ENCODE measurements at regions not wholly inside any gene's neighbourhood (a gene's known extent, or its start where the extent isn't known, plus 50 kb on each side); places are given as distances from the start of the nearest gene placed in this dataset.

DNA sequence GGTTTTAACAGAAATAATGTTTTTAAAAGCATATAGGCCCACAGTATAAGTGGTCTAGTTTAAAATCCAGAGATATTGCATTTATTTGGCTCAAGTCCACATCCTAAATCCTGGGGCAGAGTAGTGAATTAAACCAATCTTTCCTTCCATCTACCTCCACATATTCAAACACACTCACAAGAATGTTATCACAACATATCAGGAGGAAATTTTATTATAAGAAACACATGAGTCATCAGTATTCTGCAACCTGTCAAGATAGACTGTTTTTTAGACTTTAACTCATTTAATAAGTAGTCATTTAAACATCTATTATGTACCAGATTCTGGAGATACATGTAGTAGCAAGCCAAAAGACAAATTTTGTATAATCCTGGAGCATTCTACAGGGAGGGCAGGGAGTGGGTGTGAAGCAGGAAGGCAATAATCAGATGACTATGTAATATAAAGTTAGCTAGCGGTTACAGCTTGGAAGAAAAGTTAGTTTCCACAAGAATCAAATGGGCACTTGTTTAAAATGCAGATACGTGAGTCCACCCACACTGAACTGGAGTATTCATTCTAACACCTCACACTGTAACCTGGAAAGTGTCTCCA lies 187.3 kb upstream of the PIK3R1 start (continued):
- TF ChIP-seq YY1 (IDR thresholded peaks at IDR 0.05; ENCODE audit: extremely low read depth, insufficient replicate concordance, low read depth, low read length): no peak
- no peak for TF ChIP-seq EZH2 (IDR thresholded peaks at IDR 0.05)
- TF ChIP-seq, protein P1, sequence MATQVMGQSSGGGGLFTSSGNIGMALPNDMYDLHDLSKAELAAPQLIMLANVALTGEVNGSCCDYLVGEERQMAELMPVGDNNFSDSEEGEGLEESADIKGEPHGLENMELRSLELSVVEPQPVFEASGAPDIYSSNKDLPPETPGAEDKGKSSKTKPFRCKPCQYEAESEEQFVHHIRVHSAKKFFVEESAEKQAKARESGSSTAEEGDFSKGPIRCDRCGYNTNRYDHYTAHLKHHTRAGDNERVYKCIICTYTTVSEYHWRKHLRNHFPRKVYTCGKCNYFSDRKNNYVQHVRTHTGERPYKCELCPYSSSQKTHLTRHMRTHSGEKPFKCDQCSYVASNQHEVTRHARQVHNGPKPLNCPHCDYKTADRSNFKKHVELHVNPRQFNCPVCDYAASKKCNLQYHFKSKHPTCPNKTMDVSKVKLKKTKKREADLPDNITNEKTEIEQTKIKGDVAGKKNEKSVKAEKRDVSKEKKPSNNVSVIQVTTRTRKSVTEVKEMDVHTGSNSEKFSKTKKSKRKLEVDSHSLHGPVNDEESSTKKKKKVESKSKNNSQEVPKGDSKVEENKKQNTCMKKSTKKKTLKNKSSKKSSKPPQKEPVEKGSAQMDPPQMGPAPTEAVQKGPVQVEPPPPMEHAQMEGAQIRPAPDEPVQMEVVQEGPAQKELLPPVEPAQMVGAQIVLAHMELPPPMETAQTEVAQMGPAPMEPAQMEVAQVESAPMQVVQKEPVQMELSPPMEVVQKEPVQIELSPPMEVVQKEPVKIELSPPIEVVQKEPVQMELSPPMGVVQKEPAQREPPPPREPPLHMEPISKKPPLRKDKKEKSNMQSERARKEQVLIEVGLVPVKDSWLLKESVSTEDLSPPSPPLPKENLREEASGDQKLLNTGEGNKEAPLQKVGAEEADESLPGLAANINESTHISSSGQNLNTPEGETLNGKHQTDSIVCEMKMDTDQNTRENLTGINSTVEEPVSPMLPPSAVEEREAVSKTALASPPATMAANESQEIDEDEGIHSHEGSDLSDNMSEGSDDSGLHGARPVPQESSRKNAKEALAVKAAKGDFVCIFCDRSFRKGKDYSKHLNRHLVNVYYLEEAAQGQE (IDR thresholded peaks at IDR 0.05; ENCODE audit: low read depth): no peak
- no peak for TF ChIP-seq JUND (IDR thresholded peaks at IDR 0.05)
- TF ChIP-seq RAD21 (IDR thresholded peaks at IDR 0.05; ENCODE audit: low read depth): no peak
- TF ChIP-seq SIN3A (IDR thresholded peaks at IDR 0.05; ENCODE audit: low read depth): no peak
- no peak for TF ChIP-seq EGR1 (IDR thresholded peaks at IDR 0.05; ENCODE audit: low read depth)

DNA sequence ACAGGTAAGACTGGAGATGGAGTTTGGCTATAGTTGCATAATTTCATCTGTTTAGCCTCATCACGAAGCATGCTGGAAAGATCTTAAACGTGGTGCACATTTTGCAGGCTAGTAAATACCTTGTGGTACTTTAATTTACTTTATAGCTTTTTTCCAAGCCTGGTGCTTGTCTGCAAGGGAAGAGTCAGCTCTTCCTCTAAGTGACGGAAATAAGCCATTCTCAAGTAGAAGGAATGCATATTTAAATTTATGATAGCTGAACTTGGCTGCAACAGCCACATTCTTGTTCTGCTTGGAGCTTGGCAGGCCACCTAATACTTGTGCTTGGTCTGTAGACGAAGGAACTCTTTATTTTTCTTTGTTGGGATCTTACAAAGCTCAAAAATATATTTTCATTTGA lies 188.0 kb upstream of the PIK3R1 start:
- Histone ChIP-seq H3K27me3 (ENCODE audit: insufficient read depth, low read length) (no peaks in the 10 kb centered on the region), H3K79me2 (ENCODE audit: insufficient read depth, low read length) (no peaks in the 10 kb centered on the region), H3K4me3 (replicated peaks in 1 of 2; ENCODE audit: low read depth in 1 of 2, low read length in 2 of 2) (no peak overlapping the region), H3K4me1 (ENCODE audit: control insufficient read depth in 1 of 2, insufficient read depth in 2 of 2, low read length in 2 of 2) (no peaks in the 10 kb centered on the region), H4K20me1 (ENCODE audit: insufficient read depth) (no peaks in the 10 kb centered on the region), H3K9me2 (ENCODE audit: insufficient read depth) (no peaks in the 10 kb centered on the region), H3K9me3 (ENCODE audit: control insufficient read depth in 1 of 2, insufficient read depth in 1 of 2, low read depth in 1 of 2, low read length in 2 of 2) (no peaks in the 10 kb centered on the region), H3K27ac (ENCODE audit: low read depth, low read length) (no peak overlapping the region), H3K4me2 (ENCODE audit: low read length) (no peak overlapping the region), H2AFZ (ENCODE audit: low read depth, low read length, poor library complexity, severe bottlenecking) (no peak overlapping the region), H3K36me3 (ENCODE audit: control insufficient read depth in 1 of 2, insufficient read depth in 2 of 2, low read length in 2 of 2) (no peaks in the 10 kb centered on the region; a peak in 1 of 4 replicates), H3K9ac (ENCODE audit: low read length) (no peak overlapping the region)
- no peak for ATAC-seq
- intact Hi-C loops (cut with micrococcal nuclease): no loop called here
- ChIA-PET CTCF (no interaction called here), RAD21 (ENCODE audit: low non-redundant PET in 1 of 2, low total read pairs in 2 of 2, uncharacterized antibody in 2 of 2, unreplicated experiment in 2 of 2) (no interaction called here), POLR2A (no interaction called here)
- no peak for DNase-seq (ENCODE audit: low read depth, low spot score)
- BruUV-seq (replicated peaks): no TSS peak
- TF ChIP-seq ELF1 (IDR thresholded peaks at IDR 0.05; ENCODE audit: borderline replicate concordance, low read depth) (no peak), YY1 (IDR thresholded peaks at IDR 0.05; ENCODE audit: extremely low read depth, insufficient replicate concordance, low read depth, low read length) (no peak), TCF7L2 (IDR thresholded peaks at IDR 0.05; ENCODE audit: borderline replicate concordance, extremely low read depth, insufficient read depth, insufficient read length) (no peak), EZH2 (IDR thresholded peaks at IDR 0.05) (no peak), SIN3A (IDR thresholded peaks at IDR 0.05; ENCODE audit: low read depth) (no peak), FOSL1 (IDR thresholded peaks at IDR 0.05; ENCODE audit: low read depth) (no peak), EZH2phosphoT487 (IDR thresholded peaks at IDR 0.05; ENCODE audit: borderline replicate concordance) (no peak), RAD21 (IDR thresholded peaks at IDR 0.05; ENCODE audit: low read depth) (no peak), SRF (IDR thresholded peaks at IDR 0.05; ENCODE audit: low read depth) (no peak), POLR2AphosphoS5 (IDR thresholded peaks at IDR 0.05; ENCODE audit: low read depth, low read length) (no peak)
- TF ChIP-seq, protein P1 (IDR thresholded peaks at IDR 0.05; ENCODE audit: low read depth): no peak
- TF ChIP-seq, protein P2, sequence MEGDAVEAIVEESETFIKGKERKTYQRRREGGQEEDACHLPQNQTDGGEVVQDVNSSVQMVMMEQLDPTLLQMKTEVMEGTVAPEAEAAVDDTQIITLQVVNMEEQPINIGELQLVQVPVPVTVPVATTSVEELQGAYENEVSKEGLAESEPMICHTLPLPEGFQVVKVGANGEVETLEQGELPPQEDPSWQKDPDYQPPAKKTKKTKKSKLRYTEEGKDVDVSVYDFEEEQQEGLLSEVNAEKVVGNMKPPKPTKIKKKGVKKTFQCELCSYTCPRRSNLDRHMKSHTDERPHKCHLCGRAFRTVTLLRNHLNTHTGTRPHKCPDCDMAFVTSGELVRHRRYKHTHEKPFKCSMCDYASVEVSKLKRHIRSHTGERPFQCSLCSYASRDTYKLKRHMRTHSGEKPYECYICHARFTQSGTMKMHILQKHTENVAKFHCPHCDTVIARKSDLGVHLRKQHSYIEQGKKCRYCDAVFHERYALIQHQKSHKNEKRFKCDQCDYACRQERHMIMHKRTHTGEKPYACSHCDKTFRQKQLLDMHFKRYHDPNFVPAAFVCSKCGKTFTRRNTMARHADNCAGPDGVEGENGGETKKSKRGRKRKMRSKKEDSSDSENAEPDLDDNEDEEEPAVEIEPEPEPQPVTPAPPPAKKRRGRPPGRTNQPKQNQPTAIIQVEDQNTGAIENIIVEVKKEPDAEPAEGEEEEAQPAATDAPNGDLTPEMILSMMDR (IDR thresholded peaks at IDR 0.05 in 2 of 3, conservative IDR thresholded peaks at IDR 0.05 in 1 of 3; ENCODE audit: borderline replicate concordance in 1 of 3, insufficient read depth in 1 of 3, low read depth in 2 of 3, low read length in 2 of 3): no peak
- TF ChIP-seq, protein P3, sequence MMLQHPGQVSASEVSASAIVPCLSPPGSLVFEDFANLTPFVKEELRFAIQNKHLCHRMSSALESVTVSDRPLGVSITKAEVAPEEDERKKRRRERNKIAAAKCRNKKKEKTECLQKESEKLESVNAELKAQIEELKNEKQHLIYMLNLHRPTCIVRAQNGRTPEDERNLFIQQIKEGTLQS (IDR thresholded peaks at IDR 0.05): no peak
